ENCODE measurements at regions not wholly inside any gene's neighbourhood (a gene's known extent, or its start where the extent isn't known, plus 50 kb on each side); places are given as distances from the start of the nearest gene placed in this dataset.
"Not testable (repeated sequence)": the region's sequence is repeated elsewhere in the genome, so short reads cannot be mapped to it uniquely, and the experiment has no call there.

DNA sequence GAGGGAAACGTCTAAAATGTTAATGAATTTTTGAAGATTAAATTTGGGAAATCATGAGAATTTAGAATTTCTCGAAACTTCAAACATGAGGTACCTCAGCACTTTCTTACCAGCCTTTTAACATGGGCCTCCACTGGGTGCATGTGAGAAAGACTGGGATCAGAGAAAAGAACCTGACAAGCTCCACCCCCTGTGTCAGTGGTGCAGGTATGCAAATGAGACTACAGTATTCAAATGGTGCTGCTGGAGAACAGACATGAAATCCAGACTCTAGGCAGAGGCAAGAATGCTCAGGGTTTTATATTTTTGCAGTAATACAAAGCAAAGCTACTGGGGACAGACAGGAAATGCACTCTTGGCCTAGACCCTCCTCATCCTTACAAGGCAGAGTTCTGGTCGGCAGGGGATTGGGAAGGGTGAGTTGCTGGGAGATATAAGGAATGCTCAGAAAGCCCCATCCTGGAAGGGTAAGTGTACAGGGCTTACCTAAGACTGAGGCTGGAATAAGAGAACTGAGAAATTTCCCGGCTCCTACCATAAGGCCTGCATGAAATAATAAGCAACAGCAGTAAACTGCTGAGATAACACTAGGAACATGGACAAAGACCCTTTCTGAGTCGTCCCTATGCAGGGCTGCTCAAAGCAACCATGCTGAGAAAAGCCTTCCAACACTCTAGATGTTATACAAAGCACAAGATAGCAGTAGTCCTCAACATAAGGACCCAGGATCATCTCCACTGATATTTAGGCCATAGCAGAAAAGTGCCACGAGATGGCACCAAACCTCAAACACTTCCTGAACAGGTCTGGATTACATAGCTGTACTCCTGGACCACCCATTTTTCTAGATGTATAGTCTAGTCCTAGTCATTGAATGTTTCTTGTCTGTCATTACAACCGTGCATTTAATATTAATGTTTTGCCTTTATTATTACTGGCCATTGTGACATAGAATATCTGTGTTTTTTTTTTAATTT is 260.8 kb downstream of the RASSF9 start:
- peak; percentile 21 for DNase-seq

- DNase-seq: no peak
These were observed 255.5 kb downstream of the RASSF9 start for GRCh38 chr12:85580562-85581168.

- no peak for DNase-seq
These were observed 249.1 kb downstream of the RASSF9 start for GRCh38 chr12:85587158-85587557.

GRCh38 chr12:85588221-85588620 is 248.0 kb downstream of the RASSF9 start:
- DNase-seq: no peak

DNA sequence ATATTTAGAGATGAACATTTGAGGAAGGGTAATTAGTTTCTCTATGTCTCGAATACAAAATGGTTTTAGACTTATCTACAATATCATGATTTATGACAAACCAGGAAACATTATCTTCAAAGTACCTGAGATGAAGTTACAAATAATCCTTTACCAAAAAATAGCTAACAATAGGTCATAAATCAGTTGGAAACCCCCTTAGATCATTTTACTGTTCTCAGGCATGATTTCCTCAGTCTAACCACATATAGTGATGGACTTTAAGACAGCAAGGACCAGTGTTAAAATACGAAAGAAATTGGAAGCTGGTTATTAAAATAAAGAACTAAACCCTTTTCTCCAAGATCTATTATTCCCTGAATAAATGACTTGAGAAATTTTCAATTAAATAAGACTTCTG is 235.4 kb downstream of the RASSF9 start:
- no peak for DNase-seq

- no peak for DNase-seq
These were observed 232.7 kb downstream of the RASSF9 start for GRCh38 chr12:85603556-85603955.

DNA sequence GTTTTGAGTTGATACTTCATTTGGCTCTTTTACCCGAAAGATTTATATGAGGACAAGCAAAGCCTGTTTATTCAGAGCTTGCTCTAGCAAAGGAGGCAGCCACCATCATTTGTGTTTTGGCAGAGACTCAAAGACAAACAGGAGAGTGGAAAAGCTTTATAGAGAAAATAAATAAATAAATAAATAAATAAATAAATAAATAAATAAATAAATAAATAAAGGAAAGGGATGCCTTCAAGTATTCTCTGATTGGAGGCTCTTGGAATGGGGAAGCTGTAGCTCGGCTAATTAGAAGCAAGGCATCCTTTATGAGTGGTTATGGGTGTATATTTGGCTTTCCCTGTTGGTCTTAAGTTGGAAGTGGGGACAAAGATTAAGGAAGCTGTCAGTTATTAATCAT is 229.8 kb downstream of the RASSF9 start:
- no peak for DNase-seq

DNA sequence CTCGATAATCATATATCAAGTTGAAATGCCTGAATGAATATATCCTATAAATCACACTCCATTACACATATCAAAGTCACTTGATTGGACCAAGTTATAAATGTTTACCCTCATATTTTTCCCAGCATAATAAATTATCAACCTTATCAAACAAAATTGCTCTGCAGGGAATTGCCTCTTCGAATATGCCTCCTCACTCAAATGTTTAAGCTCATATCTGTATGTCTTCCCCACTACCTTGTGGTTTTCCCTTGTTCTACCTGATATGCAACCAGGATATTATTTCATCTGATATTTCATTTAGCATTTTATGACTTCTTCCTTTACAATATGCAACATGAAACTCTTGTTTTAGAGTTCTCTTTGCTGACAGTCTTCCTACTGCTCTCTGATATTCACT is 226.4 kb downstream of the RASSF9 start:
- DNase-seq: no peak

GRCh38 chr12:85610194-85610593 is 226.0 kb downstream of the RASSF9 start:
- no peak for DNase-seq

DNA sequence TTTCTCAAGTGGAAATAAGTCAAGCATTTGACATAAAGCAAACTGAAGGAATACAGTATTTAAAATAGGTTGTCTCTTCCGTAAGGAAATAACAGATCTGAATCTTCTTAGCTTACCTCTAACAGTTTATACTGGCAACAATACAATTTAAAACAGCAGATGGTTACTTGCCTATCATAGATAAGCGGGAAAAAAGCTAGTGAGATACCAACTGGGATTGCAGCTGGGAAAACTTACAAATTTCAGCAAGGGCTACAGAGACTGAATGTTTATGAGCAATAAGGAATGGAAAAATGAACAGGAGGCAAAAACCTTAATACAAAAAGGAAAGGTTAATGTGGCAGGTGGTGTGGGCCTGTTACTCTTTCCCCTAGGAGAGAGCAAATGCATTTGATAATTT is 220.0 kb downstream of the RASSF9 start:
- DNase-seq: no peak

GRCh38 chr12:85617307-85618091 is 218.7 kb downstream of the RASSF9 start:
- DNase-seq: no peak

GRCh38 chr12:85621041-85621440 is 215.2 kb downstream of the RASSF9 start:
- DNase-seq: no peak

GRCh38 chr12:85623763-85624162 is 212.4 kb downstream of the RASSF9 start:
- no peak for DNase-seq

DNA sequence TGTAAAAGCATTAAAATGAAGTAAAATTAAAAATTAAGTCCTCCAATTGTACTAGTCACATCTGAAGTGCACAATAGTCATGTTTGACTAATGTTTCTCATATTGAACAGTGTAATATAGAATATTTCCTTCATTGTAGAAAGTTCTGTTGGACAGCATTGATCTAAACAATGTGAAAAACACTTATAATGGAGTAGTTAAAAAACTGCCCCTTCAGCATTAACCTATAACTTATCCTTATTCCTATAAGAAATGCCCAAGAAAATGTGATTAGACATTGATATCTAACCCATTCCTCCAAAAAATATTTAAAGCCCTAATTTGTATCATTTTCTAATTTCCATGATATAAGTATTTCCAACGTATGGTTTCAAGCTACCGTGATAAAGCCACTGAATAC is 210.7 kb downstream of the RASSF9 start:
- DNase-seq: no peak

- no peak for DNase-seq
These were observed 210.0 kb downstream of the RASSF9 start for GRCh38 chr12:85626001-85626783.

DNA sequence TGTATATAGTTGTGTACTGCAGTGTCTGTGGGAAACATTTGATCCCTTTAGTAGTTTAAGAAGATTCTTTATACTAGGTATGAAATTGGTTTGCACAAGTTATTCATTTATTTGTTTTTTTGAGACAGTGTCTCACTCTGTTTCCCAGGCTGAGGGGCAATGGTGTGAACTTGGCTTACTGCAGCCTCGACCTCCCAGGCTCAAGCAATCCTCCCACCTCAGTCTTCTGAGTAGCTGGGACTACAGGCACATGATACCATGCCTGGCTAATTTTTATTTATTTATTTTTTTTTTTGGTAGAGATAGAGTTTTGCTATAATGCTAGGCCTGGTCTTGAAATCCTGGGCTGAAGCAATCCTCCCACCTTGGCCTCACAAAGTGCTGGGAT is 209.4 kb downstream of the RASSF9 start:
- DNase-seq: no peak

DNA sequence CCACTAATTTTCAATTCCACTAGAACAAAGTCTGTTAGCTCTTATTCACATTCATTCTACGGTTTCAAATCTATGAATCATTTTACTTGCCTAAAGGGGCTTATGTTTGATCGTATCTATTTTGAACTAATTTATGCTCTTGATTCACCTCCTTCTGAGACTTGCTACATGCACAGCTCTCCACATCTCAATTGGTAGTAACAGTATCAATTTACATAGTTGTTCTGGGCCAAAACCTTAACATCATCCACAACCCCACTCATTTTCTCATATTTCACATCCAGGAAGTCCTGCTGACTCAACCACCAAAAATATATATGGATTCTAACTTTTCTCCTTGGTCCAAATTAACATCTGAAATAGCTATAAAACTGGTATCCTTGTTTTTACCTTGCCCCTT is 208.6 kb downstream of the RASSF9 start:
- no peak for DNase-seq

GRCh38 chr12:85628562-85628961 is 207.6 kb downstream of the RASSF9 start:
- DNase-seq: not testable (repeated sequence)

DNA sequence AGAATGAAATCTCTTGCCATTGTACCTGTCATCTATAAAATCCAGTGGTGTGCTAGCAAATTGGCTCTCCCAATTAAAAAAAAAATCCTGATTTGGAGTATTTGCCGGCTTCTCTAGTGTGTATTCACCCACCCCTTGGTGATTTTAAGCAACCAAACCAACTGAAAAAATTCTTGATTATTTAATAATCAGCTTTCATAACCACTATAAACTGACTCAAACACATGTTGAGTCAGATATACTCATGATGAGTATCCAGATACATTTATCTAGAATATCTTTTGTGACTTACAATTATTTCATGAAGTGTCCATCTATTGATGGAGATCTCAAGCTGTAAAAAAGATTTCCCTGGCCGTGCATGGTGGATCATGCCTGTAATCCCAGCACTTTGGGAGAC is 205.4 kb downstream of the RASSF9 start:
- DNase-seq: no peak

DNA sequence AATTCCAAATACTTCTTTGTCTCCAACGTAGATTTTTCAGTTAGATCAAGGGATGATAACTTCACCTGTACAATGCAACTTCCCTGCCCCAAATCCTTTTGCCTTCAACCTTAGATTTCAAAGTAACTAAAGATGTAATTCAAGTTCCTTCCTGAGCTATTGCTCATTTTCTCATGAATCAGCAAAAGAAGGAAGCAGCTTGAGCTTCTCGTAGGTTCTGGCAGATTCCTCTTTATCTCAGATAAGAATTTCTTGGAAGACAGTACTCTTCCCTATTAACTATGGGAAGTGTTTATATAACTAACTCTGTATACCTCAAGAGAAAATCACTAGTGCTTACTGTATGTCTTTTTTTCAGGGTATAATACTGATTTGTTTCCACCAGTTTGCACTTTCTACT is 203.8 kb downstream of the RASSF9 start:
- no peak for DNase-seq

- DNase-seq: no peak
These were observed 202.7 kb downstream of the RASSF9 start for GRCh38 chr12:85633491-85633890.

GRCh38 chr12:85639834-85640233 is 196.4 kb downstream of the RASSF9 start:
- no peak for DNase-seq

DNA sequence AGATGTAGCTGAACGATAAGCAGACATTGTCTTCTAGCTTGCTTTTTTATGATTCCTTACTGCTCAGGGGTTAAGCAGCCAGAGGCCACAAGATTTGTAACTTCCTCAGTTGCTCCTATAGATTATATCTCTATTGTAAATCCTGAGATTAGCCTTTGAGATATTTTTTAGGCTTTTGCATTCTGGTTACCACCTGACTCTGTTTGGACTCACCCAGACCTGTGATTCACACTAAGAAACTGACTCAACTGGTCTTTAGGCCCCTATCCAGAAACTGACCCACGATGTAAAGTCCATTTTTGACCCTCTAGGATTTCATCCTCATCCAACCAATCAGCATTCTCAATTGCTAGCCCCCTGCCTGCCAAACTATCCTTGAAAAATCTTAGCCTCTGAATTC is 194.4 kb downstream of the RASSF9 start:
- no peak for DNase-seq
